ENCODE measurements at regions not wholly inside any gene's neighbourhood (a gene's known extent, or its start where the extent isn't known, plus 50 kb on each side); places are given as distances from the start of the nearest gene placed in this dataset.
"Not testable (repeated sequence)": the region's sequence is repeated elsewhere in the genome, so short reads cannot be mapped to it uniquely, and the experiment has no call there.

- no peak for DNase-seq
These were observed 139.1 kb downstream of the CDH26 start for GRCh38 chr20:60097285-60097684.

DNA sequence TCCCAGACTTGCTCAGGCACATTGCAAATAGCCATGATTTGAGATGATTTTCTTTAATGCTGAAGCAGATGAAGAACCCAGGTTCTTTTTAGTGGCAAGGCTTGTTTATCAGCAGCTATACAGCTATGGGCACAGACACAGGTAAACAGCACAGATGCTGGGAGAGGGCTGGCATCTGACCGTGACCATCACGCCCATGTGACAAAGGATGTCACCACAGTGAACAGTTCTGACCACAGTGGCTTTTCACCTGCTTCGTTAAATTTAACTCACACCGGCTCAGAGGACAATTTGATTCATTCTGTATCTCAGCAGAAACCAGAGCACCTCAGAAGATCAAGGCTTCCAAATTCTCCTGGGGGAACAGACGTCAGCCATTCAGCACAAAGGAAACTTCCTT is 142.6 kb downstream of the CDH26 start:
- DNase-seq, result no peak

GRCh38 chr20:60101201-60101890 is 143.1 kb downstream of the CDH26 start:
- no peak for DNase-seq

GRCh38 chr20:60101891-60102281 is 143.7 kb downstream of the CDH26 start:
- DNase-seq, result no peak

- DNase-seq, result no peak
These were observed 144.5 kb downstream of the CDH26 start for GRCh38 chr20:60102665-60103210.

DNA sequence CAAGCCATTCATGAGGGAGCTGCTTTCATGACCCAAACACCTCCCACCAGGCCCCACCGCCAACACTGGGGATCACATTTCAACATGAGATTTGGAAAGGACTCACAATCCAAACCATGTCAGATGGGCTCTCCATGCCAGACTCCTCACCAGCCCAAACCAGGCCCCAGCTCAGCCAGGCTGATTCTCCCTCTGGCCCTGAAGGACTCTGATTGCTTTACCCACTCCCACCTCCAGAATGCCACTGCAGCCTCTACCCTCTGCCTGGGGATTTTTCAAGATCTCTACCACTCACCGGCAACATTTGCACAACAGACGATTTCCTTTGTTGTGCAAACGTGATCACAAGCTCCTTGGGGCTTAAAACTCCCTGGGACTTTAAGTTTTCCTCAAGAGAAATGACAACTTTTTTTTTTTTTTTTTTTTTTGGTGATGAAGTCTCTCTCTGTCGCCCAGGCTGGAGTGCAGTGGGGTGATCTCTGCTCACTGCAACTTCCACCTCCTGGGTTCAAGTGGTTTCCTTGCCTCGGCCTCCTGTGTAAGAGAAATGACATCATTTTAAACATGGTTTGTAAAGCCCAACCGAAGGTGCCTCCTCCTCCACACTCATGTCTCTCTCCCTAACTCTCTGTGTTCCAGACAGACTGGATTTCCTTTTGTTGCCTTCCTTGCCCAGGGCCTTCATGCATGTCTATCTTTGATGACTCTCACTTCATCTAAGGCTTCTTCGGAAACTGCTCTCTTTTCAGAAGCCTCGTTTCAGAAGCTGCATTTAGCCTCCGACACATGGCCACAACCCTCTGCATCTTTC is 147.0 kb downstream of the CDH26 start:
- DNase-seq, result no peak

GRCh38 chr20:60106186-60106585 is 148.0 kb downstream of the CDH26 start:
- not testable (repeated sequence) for DNase-seq

DNA sequence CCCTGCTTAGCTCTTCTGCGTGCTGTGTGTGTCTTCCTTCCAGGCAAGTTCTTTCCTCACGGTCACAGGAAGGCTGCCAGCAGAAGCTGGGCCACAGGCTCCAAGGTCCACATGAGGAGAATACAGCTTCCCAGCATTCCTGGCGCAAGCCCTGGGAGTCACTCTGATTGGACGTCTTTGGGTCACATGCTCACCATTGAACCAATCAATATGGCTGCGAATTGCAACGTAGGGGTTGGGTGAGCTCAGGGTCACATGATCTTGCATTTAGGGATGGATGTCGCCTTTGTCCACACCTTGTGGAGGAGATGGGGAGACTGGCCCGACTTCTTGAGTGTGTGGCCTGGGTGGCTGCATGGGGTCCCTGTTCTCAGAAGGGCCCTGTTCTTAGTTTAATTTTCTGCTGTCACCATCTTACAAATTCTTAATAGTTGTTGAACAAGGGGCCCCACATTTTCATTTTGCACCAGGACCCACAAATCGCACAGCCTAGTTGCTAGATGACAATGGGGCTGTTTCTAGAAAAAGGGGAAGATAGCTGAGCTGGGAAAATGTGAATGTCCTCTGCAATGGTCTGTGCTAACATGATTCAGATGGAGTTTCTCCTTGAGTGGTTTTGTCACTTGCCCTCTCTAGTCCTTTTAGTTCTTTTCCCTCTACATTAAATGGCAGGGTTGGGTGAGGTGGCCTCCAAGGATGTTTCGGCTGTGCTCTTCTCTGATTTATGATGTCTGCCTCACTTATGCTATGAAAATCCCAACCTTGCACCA is 149.6 kb downstream of the CDH26 start:
- no peak for DNase-seq

- no peak for DNase-seq
These were observed 150.2 kb downstream of the CDH26 start for GRCh38 chr20:60108397-60108796.

- DNase-seq, result no peak
These were observed 155.0 kb downstream of the CDH26 start for GRCh38 chr20:60113024-60113724.

GRCh38 chr20:60113771-60114170 is 155.5 kb downstream of the CDH26 start:
- DNase-seq, result no peak

- DNase-seq, result no peak
These were observed 157.2 kb downstream of the CDH26 start for GRCh38 chr20:60115451-60115850.

GRCh38 chr20:60116128-60116909 is 158.1 kb downstream of the CDH26 start:
- DNase-seq, result no peak

GRCh38 chr20:60117065-60117464 is 158.8 kb downstream of the CDH26 start:
- no peak for DNase-seq

DNA sequence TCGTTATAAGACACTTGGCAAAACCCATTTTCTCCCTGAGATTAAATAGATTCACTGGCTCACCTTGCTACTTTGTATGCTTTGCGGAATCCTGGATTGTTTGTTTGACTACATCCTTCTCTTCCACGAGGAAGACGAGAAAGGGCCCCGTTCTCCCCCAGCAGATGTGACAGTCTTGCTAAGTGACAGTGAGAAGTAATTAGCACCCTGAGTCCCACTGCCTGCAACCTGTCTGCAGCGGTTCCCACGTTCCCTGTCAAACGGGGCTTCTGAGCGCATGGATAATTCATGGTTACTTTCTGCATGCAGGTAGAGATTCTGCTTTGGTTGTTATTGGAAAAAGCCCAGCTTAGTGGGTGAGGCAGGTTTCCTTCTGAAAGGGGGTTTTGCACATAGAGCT is 163.7 kb downstream of the CDH26 start:
- no peak for DNase-seq

DNA sequence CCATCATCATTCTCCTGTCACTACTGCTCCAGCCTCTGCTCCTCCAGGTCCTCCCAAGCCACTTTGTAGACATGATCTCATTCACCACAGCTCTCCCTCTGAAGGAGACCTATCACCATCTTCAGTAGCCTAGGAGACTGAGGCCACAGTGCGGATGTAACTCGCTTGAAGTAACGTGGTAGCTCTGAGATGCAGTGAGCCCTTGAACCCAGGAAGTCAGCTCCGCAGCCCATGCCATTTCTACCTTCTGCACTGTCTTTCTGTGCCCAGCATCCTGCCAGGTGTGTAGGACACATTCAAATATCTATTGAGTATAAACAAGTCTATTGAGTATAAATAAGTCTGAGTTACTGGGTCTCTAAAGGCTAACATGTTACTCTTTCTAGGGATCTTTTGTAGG is 164.4 kb downstream of the CDH26 start:
- DNase-seq, result no peak

DNA sequence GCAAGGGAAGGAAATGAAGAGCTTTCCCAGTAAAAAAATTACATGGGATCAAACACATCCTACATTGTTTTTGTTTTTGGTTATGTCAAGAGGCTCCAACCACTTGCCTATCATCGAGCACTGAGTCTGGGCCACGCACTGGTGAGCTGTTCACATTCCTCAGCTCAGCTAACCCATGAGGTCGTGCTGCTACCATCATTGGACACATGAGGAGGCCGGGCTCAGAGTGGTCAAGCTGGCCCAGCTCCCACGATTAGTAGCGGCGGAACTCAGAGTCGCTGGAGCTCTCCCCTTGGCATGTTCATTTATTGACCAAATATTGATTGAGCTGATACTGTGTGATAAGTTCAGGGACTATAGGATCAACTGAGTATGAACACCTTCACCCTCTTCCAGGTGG is 164.9 kb downstream of the CDH26 start:
- no peak for DNase-seq

DNA sequence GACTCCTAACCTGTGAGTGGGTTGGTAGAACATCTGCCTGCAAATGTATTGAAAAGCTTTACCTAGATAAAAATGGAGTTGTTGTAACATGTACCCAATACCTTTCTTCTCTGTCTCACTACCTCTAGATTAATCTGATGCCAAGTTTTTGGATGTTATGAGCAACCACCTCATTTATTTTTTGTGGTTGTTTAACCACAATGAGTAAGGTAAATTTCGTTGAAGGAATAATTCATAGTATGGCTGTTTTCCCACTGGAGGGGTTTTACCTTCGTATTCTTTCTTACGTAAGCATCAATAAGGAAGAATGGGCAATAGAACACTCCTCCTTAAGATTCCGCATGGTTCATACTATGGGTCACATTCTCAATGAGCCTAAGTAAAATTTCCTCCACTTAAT is 165.4 kb downstream of the CDH26 start:
- DNase-seq, result no peak

DNA sequence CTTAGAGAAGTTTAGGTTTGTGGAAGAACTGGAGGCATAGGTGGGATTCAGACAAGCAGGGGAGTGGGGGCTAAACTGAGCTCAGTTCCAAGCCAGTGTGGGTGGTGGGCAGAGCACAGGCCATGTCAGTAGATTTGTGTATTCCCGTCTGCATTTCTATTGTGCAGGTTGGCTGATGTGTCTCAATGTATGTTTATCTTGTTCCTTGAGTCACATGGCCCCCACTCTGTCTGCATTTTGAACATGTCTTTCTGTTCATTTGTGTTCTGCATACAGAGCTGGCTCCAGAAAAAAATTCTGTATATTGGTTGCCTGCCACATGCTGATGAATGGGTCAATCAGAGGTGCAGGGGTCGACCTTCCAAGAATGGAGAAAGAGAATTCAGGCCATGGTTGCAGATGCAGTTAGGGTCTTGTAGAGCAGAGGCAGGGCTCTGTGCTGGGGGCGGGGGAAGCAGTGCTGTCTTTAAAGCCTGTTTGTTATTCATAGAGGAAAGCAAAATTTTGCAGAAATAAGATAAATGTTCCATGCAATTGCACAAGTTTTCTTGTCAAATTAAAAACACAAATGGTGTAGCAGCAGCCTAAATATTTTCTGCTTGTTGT is 166.7 kb downstream of the CDH26 start:
- no peak for DNase-seq

- no peak for DNase-seq
These were observed 167.3 kb downstream of the CDH26 start for GRCh38 chr20:60125513-60125912.

DNA sequence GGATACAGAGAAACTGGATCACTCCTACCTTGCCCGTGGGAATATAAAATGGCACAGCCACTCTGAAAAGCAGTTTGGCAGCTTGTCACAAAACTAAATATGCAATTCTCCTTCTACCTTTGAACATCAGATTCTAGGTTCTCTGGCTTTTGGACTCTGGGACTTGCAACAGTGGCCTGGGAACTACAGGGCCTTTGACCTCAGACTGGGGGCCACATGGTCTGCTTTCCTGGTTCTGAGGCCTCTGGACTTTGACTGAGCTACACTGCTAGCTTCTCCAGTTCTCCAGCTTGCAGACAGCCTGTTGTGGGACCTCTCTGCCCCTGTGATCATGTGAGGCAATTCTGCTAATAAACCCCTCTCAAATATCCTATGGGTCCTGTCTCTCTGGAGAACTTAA is 168.8 kb downstream of the CDH26 start:
- DNase-seq, result no peak

All from effector CD4-positive, alpha-beta T cell (primary cell).